Pancreas (tissue), 10 donors: ENCODE measurements at regions not wholly inside any gene's neighbourhood (a gene's known extent, or its start where the extent isn't known, plus 50 kb on each side); places are given as distances from the start of the nearest gene placed in this dataset.
"Not testable (repeated sequence)": the region's sequence is repeated elsewhere in the genome, so short reads cannot be mapped to it uniquely, and the experiment has no call there.

ENCODE experiments used
- ATAC-seq, 4 donors: fragments of 200-7000 bp; cut with Tn5 transposase; one replicate each; pipeline versions ENCODE4 v1.8.0 to v1.9.1; 2020; ENCODE audit warnings: mild to moderate bottlenecking in 4 of 4, moderate library complexity in 4 of 4
- DNase-seq, 6 donors: peaks; one replicate each; pipeline ENCODE4 v3.0.0-alpha.2; 2020
- FAIRE-seq: peaks from 2 replicates; lab custom pipeline; 2012; peaks lifted over from hg19 to GRCh38; lab: Jason Lieb, UNC
- H3K27ac ChIP-seq, 4 donors: fragments of 200-600 bp; sonication (generic); 1 replicate in 3 of 4; 2 replicates in 1 of 4; pipeline versions ENCODE4 v1.5.0 to v1.8.0; 2020
- H3K27me3 ChIP-seq, 4 donors: fragments of 200-600 bp; one replicate each; pipeline ENCODE4 v1.8.0; 2021
- H3K36me3 ChIP-seq, 3 donors: fragments of 200-600 bp; sonication (generic) in 1 of 3; one replicate each; pipeline versions ENCODE4 v1.5.0 to v1.8.0; 2020 to 2021
- H3K4me1 ChIP-seq, 3 donors: fragments of 200-600 bp; one replicate each; pipeline ENCODE4 v1.8.0; 2021
- H3K4me3 ChIP-seq, 4 donors: fragments of 200-600 bp; sonication (generic) in 2 of 4; one replicate each; pipeline versions ENCODE4 v1.5.0 to v1.8.0; 2020 to 2021
- H3K9me3 ChIP-seq, 4 donors: fragments of 200-600 bp; one replicate each; pipeline ENCODE4 v1.8.0; 2021
- WGBS, 2 donors: extraction: QIAGEN DNeasy Blood & Tissue Kit; methylation state at CpG; one replicate each; pipeline ENCODE4 v1.1.7; 2013; 5-methylcytosine and 5-hydroxymethylcytosine counted together
- intact Hi-C, 3 donors: fragments of 100-400 bp; cut with DNase I; formaldehyde crosslinking; loops; one replicate each; pipeline versions ENCODE4 v1.11.1 to v1.14.2; 2022
- TF ChIP-seq, protein P1 (sequence below), 4 donors: fragments of 200-600 bp; sonication (generic) in 3 of 4; IDR thresholded peaks; one replicate each; pipeline versions ENCODE4 v1.5.0 to v1.8.0; 2021; ENCODE audit warnings: antibody characterized with exemption in 4 of 4
- donor health status: healthy with polysubstance abuse.
- donor health status: DM: no; HTN: no; CAD: no; lungs with moderate emphysema.
- donor health status: DM: no; HTN: no; CAD: no.
- donor health status: control.
- donor health status: control.
- donor health status: Bipolar disorder and iron deficiency.
- donor health status: DM: yes; HTN: yes; CAD: no.
- donor health status: DM: no; HTN: no; CAD: no.
- donor health status: DM: no; HTN: no; CAD: no.
- donor health status: DM: yes; HTN: yes; CAD: no.

DNA sequence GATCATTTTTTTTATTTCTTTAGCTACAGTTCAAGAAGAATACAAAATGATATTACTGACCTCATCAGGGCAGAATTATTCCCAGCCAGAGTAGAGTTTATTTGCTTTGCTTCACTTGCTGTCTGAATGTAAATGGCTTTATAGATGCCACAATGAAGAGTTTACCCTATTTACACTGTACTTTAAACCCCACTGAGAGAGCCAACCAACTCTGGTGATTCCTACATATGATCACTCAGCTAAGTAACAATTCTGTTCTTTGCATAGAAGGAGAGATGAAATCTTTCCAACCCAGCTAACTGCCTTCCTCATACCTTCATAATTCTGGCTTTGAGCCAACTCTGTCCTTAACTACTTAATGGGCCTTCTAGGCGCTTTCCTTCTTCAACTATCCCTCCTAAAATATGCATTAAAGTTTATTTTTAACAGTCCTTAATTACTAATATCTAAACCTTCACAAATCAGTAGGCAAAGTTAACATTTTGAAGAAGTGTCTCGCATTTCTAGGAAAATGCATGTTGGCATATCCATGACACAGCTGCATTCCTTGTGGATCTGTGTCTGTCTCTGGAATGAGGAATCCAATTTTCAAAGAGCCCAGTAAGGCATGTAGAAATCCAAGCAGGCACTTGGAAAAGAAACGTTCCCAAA lies 284.8 kb upstream of the GRAMD2B start:
- TF ChIP-seq, protein P1, sequence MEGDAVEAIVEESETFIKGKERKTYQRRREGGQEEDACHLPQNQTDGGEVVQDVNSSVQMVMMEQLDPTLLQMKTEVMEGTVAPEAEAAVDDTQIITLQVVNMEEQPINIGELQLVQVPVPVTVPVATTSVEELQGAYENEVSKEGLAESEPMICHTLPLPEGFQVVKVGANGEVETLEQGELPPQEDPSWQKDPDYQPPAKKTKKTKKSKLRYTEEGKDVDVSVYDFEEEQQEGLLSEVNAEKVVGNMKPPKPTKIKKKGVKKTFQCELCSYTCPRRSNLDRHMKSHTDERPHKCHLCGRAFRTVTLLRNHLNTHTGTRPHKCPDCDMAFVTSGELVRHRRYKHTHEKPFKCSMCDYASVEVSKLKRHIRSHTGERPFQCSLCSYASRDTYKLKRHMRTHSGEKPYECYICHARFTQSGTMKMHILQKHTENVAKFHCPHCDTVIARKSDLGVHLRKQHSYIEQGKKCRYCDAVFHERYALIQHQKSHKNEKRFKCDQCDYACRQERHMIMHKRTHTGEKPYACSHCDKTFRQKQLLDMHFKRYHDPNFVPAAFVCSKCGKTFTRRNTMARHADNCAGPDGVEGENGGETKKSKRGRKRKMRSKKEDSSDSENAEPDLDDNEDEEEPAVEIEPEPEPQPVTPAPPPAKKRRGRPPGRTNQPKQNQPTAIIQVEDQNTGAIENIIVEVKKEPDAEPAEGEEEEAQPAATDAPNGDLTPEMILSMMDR (IDR thresholded peaks at IDR 0.05): no peak
- no peaks in the 10 kb centered on the region for H3K36me3 ChIP-seq
- no peaks in the 10 kb centered on the region for H3K27me3 ChIP-seq
- intact Hi-C loops: no loop called here
- no peak overlapping the region for H3K4me3 ChIP-seq
- no peak for ATAC-seq
- no peak for FAIRE-seq
- H3K4me1 ChIP-seq: no peaks in the 10 kb centered on the region
- no peak for DNase-seq
- no peaks in the 10 kb centered on the region for H3K9me3 ChIP-seq
- H3K27ac ChIP-seq: no peak overlapping the region
- WGBS, 2 donors: 57 to 64% methylated on average over 3 of the region's 3 CpGs

DNA sequence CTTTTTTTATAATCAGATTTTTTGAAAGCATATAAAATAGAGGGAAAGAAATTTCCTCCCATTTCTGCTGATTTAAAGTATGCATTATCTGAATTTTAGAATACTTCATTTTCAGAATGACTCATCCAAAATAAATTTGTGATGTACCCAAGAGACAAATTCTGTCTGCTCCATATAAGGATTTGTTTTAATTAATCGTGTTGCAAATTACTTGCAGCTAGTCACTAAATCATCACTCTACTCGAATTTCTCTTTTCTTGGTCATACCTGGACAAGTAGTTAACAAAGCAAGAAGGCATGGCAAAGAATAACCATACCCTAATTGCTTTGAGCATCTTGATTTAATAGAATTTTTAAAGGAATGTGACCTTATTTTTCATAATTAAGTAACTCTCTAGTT lies 284.1 kb upstream of the GRAMD2B start:
- H3K27ac ChIP-seq: no peak overlapping the region
- TF ChIP-seq, protein P1 (IDR thresholded peaks at IDR 0.05): no peak
- H3K9me3 ChIP-seq: no peaks in the 10 kb centered on the region
- ATAC-seq (no peak), DNase-seq (no peak), FAIRE-seq (no peak)
- intact Hi-C loops: no loop called here
- H3K4me3 ChIP-seq: no peak overlapping the region
- H3K4me1 ChIP-seq: no peaks in the 10 kb centered on the region
- no peaks in the 10 kb centered on the region for H3K27me3 ChIP-seq
- 57 to 74% methylated on average over 2 of the region's 2 CpGs for WGBS, 2 donors
- no peaks in the 10 kb centered on the region for H3K36me3 ChIP-seq

DNA sequence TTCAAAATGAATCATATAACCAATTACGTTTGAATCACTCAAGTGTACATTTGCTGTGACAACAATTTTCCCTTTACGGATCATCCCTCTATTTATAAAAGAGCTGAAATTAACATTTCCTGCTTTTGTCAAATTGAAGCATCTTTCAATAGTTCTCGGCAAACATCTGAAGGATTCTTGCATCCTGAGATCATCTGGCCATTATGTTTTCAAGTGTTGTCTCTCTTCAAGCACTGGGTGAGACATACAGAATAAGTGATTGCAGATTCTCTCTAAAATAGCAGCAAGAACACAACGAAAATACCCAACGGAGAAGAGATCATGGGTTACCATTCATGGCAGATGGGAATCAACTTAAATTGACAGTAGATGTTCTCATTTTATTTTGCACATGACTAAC lies 283.4 kb upstream of the GRAMD2B start:
- Histone ChIP-seq H3K27ac (no peak overlapping the region), H3K4me3 (no peak overlapping the region), H3K36me3 (no peaks in the 10 kb centered on the region), H3K9me3 (no peaks in the 10 kb centered on the region), H3K27me3 (no peaks in the 10 kb centered on the region), H3K4me1 (no peaks in the 10 kb centered on the region)
- DNase-seq (no peak), ATAC-seq (no peak), FAIRE-seq (no peak)
- TF ChIP-seq, protein P1 (IDR thresholded peaks at IDR 0.05): no peak
- intact Hi-C loops: no loop called here
- 56 to 63% methylated on average over 5 of the region's 5 CpGs for WGBS, 2 donors

DNA sequence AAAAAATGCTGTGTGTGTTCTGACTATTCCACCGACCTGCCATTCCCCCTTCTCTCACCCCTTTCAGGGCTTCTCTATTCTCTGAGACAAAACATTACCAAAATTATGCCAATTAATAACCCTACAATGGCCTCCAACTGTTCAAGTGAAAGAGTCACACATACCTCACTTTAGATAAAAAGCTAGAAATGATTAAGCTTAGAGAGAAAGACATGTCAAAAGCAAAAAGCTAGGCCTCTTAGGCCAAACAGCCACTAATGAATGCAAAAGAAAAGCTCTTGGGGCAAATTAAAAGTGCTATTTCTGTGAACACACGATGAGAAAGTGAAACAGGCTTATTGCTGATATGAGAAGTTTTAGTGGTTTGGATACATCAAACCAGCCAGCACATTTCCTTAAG lies 279.6 kb upstream of the GRAMD2B start:
- TF ChIP-seq, protein P1 (IDR thresholded peaks at IDR 0.05): no peak
- H3K4me3 ChIP-seq: no peak overlapping the region
- no peaks in the 10 kb centered on the region for H3K27me3 ChIP-seq
- DNase-seq (no peak), FAIRE-seq (no peak), ATAC-seq (no peak)
- H3K9me3 ChIP-seq: no peaks in the 10 kb centered on the region
- H3K4me1 ChIP-seq: no peaks in the 10 kb centered on the region
- H3K27ac ChIP-seq: no peak overlapping the region
- H3K36me3 ChIP-seq: no peaks in the 10 kb centered on the region
- 56 to 66% methylated on average over 2 of the region's 2 CpGs for WGBS, 2 donors
- intact Hi-C loops: no loop called here

DNA sequence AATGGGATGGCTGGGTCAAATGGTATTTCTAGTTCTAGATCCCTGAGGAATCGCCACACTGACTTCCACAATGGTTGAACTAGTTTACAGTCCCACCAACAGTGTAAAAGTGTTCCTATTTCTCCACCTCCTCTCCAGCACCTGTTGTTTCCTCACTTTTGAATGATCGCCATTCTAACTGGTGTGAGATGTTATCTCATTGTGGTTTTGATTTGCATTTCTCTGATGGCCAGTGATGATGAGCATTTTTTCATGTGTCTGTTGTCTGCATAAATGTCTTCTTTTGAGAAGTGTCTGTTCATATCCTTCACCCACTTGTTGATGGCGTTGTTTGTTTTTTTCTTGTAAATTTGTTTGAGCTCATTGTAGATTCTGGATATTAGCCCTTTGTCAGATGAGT lies 272.9 kb upstream of the GRAMD2B start:
- intact Hi-C loops, H3K27ac ChIP-seq, FAIRE-seq, H3K4me1 ChIP-seq, DNase-seq, H3K9me3 ChIP-seq, H3K36me3 ChIP-seq, ATAC-seq, H3K27me3 ChIP-seq, H3K4me3 ChIP-seq: not testable (repeated sequence)
- 91 to 100% methylated on average over 2 of the region's 3 CpGs for WGBS, 2 donors

DNA sequence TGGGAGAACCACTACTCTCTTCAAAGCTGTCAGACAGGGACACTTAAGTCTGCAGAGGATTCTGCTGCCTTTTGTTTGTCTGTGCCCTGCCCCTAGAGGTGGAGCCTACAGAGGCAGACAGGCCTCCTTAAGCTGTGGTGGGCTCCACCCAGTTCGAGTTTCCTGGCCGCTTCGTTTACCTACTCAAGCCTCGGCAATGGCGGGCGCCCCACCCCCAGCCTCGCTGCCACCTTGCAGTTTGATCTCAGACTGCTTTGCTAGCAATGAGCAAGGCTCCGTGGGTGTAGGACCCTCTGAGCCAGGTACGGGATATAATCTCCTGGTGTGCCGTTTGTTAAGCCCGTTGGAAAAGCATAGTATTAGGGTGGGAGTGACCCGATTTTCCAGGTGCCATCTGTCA lies 267.9 kb upstream of the GRAMD2B start:
- H3K36me3 ChIP-seq, FAIRE-seq, H3K27me3 ChIP-seq, H3K27ac ChIP-seq, intact Hi-C loops, H3K4me1 ChIP-seq, DNase-seq, ATAC-seq, H3K4me3 ChIP-seq, H3K9me3 ChIP-seq: not testable (repeated sequence)
- WGBS, 2 donors: 80 to 91% methylated on average over 12 of the region's 12 CpGs
